HUES48 (cell line): ENCODE measurements at regions not wholly inside any gene's neighbourhood (a gene's known extent, or its start where the extent isn't known, plus 50 kb on each side); places are given as distances from the start of the nearest gene placed in this dataset.

Experiments used
- H3K27ac ChIP-seq: one replicate; pipeline ENCODE4 v1.7.0; 2013; ENCODE audit warnings: low read depth, low read length, inconsistent platforms
- H3K27me3 ChIP-seq: 2 replicates; pipeline ENCODE4 v1.6.1; 2013; ENCODE audit warnings: mild to moderate bottlenecking, low read length; ENCODE audit not compliant: control insufficient read depth, insufficient read depth
- H3K36me3 ChIP-seq: 2 replicates; pipeline ENCODE4 v1.6.1; 2013; ENCODE audit warnings: low read length; ENCODE audit not compliant: control insufficient read depth, insufficient read depth
- H3K4me1 ChIP-seq: 2 replicates; pipeline ENCODE4 v1.6.1; 2013; ENCODE audit warnings: mild to moderate bottlenecking, low read length; ENCODE audit not compliant: control insufficient read depth, insufficient read depth
- H3K4me3 ChIP-seq: 2 replicates; pipeline ENCODE4 v1.5.1; 2013; ENCODE audit warnings: mild to moderate bottlenecking, low read depth, low read length
- H3K9ac ChIP-seq: 2 replicates; pipeline ENCODE4 v1.6.1; 2013; ENCODE audit warnings: mild to moderate bottlenecking, low read depth, low read length, moderate library complexity
- H3K9me3 ChIP-seq: 2 replicates; pipeline ENCODE4 v1.6.1; 2013; ENCODE audit warnings: low read length; ENCODE audit not compliant: control insufficient read depth, insufficient read depth

DNA sequence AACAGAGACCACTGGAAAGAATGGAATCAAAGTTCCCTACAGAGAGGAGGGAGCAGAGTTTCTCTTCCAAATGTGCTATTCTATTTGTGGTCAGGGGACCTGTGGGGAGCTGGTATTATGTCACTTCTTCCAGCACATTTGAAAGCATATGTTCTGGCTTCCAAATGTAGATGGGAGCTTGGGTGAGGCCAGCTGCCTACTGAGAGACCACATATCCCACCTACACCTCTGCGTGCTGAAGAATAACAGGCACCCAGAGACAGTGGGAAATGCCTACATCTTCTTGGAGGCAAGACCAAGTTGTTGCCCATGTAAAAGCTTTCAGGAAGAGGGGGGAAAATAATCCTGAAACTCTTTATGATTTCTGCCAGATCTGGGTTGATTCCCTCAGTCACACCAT lies 286.8 kb upstream of the UMPS start:
- Histone ChIP-seq H3K36me3 (no peaks in the 10 kb centered on the region), H3K27ac (no peak overlapping the region), H3K4me3 (no peak overlapping the region), H3K9ac (no peak overlapping the region), H3K27me3 (no peaks in the 10 kb centered on the region), H3K4me1 (peaks cover 19% of the 10 kb centered on the region; the same call in 1 of the 2 replicates), H3K9me3 (no peaks in the 10 kb centered on the region)

DNA sequence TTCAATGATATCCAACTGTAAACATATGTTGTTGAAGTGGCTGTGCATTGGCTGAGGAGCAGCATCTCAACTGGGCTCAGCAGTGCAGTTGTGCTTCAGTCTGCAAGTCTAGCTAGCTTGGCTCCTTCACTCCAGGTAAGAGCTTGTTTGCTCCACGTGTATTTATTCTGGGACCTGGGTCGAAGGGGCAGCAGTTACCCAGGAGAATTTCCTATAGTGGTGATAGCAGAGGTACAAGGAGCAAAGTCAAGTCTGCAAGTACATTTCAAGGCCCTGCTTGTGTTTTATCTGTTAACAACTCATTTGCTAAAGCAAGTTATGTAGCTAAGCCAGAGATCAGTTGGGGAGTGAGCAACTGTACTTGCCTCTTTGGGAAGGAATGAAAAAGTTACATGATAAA lies 286.2 kb upstream of the UMPS start:
- no peak overlapping the region for H3K27ac ChIP-seq
- H3K4me1 ChIP-seq, result peaks cover 15% of the 10 kb centered on the region; the same call in 1 of the 2 replicates
- no peaks in the 10 kb centered on the region for H3K27me3 ChIP-seq
- no peaks in the 10 kb centered on the region for H3K9me3 ChIP-seq
- H3K36me3 ChIP-seq, result no peaks in the 10 kb centered on the region
- H3K9ac ChIP-seq, result no peak overlapping the region
- H3K4me3 ChIP-seq, result no peak overlapping the region

DNA sequence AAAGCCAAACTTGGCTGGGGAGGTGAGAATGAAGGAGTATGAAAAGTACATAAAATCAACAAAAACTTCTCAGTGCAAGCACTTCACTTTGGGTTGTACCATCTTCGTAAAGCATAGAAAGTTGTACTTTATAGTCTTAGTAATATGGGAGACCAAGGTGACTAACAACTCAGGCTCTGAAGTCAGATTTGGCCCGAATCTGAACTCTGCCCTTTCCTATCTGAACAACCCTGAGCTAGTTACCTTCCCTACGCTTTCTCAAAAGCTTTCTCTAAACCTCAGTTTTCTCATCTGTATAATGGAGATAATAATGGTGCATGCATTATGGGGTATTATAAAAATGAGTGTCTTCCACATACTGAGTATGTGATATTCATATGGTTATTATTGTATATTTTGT lies 285.4 kb upstream of the UMPS start:
- H3K4me3 ChIP-seq, result no peak overlapping the region

DNA sequence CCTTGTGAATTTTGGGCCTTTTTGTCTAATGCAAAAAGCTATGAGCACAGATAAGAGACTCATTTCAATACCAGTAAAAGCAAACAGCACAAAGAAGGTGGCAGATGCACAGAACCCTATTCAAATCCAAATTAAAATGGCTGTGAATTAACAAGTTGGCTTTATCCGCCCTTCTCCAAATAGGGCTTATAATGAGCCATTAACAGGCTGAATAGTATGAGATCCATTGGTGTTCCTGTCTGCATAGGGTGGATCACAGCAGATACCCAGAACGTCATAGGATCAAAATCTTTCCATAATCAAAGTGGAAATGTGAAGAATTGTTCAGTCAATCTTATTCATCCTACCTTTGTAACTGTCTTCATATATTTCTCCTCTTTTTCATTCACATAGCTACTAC lies 282.4 kb upstream of the UMPS start:
- Histone ChIP-seq H3K27me3 (no peaks in the 10 kb centered on the region), H3K9ac (no peak overlapping the region), H3K27ac (no peak overlapping the region)

More for the DNA sequence above, 285.4 kb upstream of the UMPS start:
- H3K27me3 ChIP-seq, result no peaks in the 10 kb centered on the region
- H3K9me3 ChIP-seq, result no peaks in the 10 kb centered on the region
- H3K4me1 ChIP-seq, result peaks cover 7% of the 10 kb centered on the region; the same call in 1 of the 2 replicates
- no peak overlapping the region for H3K9ac ChIP-seq
- H3K36me3 ChIP-seq, result no peaks in the 10 kb centered on the region
- no peak overlapping the region for H3K27ac ChIP-seq

DNA sequence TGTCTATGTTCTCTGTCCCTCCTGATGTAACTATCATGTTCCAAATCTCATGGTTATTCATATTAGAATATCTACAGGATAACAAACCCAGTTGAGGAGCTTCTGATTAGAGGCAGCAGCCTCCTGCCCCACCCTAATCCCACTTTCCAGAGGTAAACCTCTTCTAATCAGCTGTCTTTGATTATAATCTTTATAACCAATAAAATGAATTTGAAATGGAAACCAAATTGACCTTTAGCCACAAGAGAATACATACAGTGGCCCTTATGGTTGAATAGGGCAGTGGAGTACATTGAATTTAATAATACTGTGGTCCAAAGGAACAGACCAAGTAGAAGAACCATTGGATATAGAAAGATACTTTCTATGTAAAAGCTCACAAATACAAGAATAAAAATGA lies 281.3 kb upstream of the UMPS start:
- Histone ChIP-seq H3K4me1 (no peaks in the 10 kb centered on the region), H3K4me3 (no peak overlapping the region), H3K9ac (no peak overlapping the region), H3K27me3 (no peaks in the 10 kb centered on the region), H3K9me3 (no peaks in the 10 kb centered on the region), H3K36me3 (no peaks in the 10 kb centered on the region), H3K27ac (no peak overlapping the region)

More for the DNA sequence above, 282.4 kb upstream of the UMPS start:
- Histone ChIP-seq H3K4me1 (no peaks in the 10 kb centered on the region), H3K9me3 (no peaks in the 10 kb centered on the region), H3K4me3 (no peak overlapping the region), H3K36me3 (no peaks in the 10 kb centered on the region)

DNA sequence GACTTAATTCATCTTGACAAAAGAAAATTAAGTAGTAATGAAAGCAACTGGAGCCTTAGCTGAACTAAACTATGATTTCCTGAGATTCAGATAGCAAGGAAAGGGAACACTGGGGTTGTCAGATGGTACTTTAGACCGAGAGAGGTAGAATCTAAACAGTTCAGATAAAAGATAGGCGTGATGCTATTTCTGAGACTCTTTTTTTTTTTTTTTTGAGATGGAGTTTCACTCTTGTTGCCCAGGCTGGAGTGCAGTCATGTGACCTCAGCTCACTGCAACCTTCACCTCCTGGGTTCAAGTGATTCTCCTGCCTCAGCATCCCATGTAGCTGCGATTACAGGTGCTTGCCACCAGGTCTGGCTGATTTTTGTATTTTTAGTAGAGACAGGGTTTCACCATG lies 279.9 kb upstream of the UMPS start:
- Histone ChIP-seq H3K9ac (no peak overlapping the region), H3K4me1 (no peaks in the 10 kb centered on the region), H3K4me3 (no peak overlapping the region), H3K36me3 (no peaks in the 10 kb centered on the region), H3K27ac (no peak overlapping the region), H3K27me3 (no peaks in the 10 kb centered on the region), H3K9me3 (no peaks in the 10 kb centered on the region)

DNA sequence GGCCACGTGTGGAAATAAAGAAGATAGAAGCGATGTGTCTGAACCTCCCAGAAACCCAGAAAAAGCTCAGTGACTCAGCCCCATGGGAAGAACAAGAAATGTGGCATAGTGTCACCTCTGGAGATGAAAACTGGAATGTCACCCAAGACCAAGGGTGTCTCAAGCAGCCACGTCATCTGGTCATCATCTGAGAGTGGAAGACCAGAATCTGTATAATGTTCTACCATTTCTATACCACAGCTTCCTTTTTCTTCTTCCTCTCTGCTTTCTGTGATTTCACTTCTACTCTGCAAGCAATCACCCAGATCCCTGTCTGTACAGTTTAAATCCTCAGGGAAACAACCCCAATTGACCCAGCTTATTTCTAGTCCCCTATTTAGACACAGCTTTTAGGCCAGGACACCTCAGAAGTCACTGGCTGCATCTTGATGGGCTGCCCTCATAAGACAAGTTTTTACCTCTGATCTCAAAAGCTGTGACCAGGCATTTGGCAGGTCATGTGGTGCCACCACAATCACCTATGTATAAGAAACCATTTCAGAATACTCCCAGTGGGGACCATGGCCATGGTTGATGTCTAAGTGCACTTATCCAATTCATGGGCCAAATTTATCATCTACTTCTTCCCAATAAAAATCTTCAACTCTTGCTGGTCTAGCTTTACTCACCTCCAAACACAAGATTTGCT lies 278.5 kb upstream of the UMPS start:
- Histone ChIP-seq H3K27me3 (no peaks in the 10 kb centered on the region), H3K36me3 (no peaks in the 10 kb centered on the region), H3K9ac (no peak overlapping the region), H3K9me3 (no peaks in the 10 kb centered on the region), H3K4me1 (no peaks in the 10 kb centered on the region), H3K27ac (no peak overlapping the region), H3K4me3 (no peak overlapping the region)

DNA sequence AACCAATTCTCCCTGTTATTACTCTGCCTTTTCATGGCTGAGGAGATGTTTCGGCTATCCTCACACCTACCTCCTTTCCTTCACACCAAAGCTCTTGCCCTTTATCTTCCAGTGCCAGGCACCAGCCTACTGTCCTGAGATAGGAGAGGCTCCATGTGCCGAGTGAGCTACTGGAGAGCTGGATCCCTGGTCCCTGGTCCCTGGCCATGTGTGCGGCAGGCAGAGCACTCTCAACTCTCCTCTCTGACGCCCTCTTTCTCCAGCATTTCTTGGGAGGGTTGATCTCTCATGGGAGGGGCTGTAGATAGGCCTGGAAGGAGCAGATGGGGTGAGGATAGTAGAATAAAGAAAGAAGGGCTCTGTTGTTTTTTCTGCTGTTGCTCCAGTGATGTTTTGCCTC lies 277.1 kb upstream of the UMPS start:
- H3K9ac ChIP-seq, result no peak overlapping the region
- no peaks in the 10 kb centered on the region for H3K27me3 ChIP-seq

DNA sequence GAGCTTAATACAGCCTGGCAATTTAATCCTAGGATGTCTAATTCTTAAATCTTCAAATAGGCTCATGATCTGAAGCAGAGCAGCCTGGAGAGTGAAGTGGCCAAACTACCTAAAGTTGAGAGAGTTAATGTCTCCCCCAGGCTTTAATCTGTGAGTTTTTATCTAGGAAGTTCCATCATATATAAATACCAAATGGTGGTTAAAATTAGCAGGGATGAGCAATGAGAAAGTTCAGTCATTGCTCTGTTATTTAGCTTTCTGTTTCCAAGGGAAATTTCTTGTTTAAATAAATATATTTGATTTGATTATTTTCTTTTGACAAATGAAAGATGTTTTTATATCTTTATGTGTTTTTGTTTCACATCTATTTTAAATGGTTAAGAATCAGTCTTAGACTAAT lies 274.4 kb upstream of the UMPS start:
- Histone ChIP-seq H3K9ac (no peak overlapping the region), H3K4me3 (no peak overlapping the region), H3K36me3 (no peaks in the 10 kb centered on the region), H3K4me1 (no peaks in the 10 kb centered on the region), H3K27ac (no peak overlapping the region), H3K9me3 (no peaks in the 10 kb centered on the region), H3K27me3 (no peaks in the 10 kb centered on the region)

More for the DNA sequence above, 277.1 kb upstream of the UMPS start:
- no peaks in the 10 kb centered on the region for H3K36me3 ChIP-seq
- H3K9me3 ChIP-seq, result no peaks in the 10 kb centered on the region
- no peak overlapping the region for H3K27ac ChIP-seq
- no peaks in the 10 kb centered on the region for H3K4me1 ChIP-seq
- H3K4me3 ChIP-seq, result no peak overlapping the region

DNA sequence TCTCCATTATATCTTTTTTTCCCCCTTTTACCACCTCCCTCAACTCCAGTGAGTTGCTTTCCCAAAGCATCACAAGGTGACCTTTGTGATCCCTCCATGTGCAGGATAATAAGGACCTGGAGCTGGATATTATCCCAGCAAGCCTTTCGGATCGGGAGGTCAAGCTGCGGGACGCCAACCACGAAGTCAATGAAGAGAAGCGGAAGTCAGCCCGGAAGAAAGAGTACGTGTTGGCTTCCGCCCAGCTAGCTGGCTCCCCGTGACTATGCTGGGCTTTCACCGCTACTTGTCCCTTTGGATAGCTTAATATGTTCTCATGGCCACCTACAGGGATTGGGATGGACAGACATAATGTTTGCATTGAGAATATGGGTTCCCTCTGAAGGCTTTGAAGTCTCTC lies 273.7 kb upstream of the UMPS start:
- H3K4me1 ChIP-seq, result no peaks in the 10 kb centered on the region
- no peak overlapping the region for H3K9ac ChIP-seq
- no peaks in the 10 kb centered on the region for H3K27me3 ChIP-seq
- H3K27ac ChIP-seq, result no peak overlapping the region
- no peaks in the 10 kb centered on the region for H3K9me3 ChIP-seq
- no peaks in the 10 kb centered on the region for H3K36me3 ChIP-seq
- H3K4me3 ChIP-seq, result no peak overlapping the region

DNA sequence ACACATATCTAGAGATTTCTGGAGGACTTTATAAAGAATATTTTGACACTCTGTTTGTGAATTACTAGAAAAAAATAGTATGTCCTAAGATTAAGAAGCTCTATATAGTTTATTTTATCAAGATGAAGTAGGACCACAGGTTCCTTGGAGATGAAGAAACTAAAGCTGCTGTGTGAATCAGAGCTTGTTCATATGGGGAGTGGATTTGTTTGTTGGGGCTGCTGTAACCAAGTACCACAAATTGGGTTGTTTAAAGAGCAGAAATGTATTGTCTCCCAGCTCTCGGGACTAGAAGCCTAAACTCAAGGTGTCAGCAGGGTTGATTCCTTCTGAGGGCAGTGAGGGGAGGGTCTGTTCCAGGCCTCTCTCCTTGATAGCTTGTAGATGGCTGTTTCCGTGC lies 270.6 kb upstream of the UMPS start:
- Histone ChIP-seq H3K4me1 (no peaks in the 10 kb centered on the region), H3K27me3 (no peaks in the 10 kb centered on the region), H3K27ac (no peak overlapping the region), H3K4me3 (no peak overlapping the region), H3K9me3 (no peaks in the 10 kb centered on the region), H3K36me3 (no peaks in the 10 kb centered on the region), H3K9ac (no peak overlapping the region)
